Stimulated activated CD8-positive, alpha-beta memory T cell treated with anti-CD3 and anti-CD28 coated beads, Interleukin-7, amount 100 ng/mL, for 4 hours (primary cell): ENCODE measurements at regions not wholly inside any gene's neighbourhood (a gene's known extent, or its start where the extent isn't known, plus 50 kb on each side); places are given as distances from the start of the nearest gene placed in this dataset.

Experiments
- DNase-seq, 2 donors: peaks; one replicate each; pipeline ENCODE4 v3.0.0-alpha.2; 2020; ENCODE audit warnings: low read depth in 2 of 2

DNA sequence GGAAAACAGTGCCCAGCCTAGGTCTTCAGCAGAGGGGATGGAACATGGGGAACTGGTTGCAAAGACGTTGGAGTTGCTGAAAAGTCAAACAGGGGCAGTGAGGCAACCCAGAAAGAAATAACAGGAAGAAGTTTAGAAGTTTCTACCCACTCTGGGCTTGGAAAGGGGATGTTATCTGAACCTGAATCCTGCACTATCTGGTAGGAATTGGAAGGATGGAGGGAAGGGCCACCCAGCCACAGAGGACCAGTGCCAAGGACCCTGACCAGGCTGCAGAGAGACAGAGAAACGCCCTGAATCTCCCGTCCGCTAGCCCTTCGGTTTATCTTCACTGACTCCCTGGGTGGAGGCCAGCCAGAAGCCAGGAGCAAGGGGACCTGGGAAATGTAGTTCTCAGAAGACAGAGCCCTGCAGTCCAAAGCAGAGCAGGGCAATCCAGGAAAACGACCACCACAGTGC is 217.3 kb upstream of the RREB1 start:
- DNase-seq = no peak

- no peak for DNase-seq
These were observed 216.5 kb upstream of the RREB1 start for GRCh38 chr6:6891125-6891721.

GRCh38 chr6:6891949-6892461 is 215.8 kb upstream of the RREB1 start:
- no peak for DNase-seq

DNA sequence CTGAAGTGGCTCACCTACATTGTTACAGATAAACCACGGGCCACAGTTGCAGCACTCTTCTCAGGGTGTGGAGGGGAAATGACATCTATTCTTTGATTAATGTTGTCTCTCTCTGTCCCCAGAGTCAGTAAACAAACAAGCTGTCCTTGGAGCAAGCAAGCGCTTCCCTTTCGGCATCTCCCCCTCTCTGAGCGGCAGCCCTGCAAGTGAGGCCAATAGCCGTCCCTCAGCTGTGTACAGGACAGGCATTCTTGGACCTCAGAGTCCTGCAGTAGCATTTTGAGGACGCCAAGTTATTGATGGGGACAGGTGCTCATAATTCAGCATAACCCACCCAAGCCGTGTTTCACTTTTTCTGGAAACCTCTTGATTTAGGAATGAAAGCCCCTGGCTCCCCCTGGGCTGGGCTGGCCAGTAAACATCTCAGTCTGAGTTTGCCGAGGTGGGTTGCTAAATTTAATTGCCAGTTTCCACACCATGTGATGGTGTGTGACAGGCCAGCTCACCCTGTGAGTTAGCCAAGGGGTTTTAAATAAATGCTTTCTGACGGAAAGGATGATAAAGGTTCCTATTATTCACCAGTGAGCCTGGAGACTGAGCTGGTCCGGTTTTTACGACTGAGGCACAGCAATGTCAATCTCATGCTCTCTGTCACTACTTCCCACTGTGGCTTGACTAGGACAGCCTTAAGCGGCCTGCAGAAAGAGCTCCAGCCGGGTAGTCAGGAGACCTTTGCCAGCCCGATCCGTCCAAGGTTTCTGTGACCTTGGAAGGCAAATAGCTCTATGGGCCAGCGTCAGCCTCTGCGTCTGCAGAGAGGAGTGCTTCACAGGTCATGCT is 214.8 kb upstream of the RREB1 start:
- no peak for DNase-seq

- DNase-seq = no peak
These were observed 214.1 kb upstream of the RREB1 start for GRCh38 chr6:6893701-6894100.

- no peak for DNase-seq
These were observed 211.8 kb upstream of the RREB1 start for GRCh38 chr6:6895929-6896328.

GRCh38 chr6:6897140-6897539 is 210.6 kb upstream of the RREB1 start:
- DNase-seq = no peak

- no peak for DNase-seq
These were observed 207.1 kb upstream of the RREB1 start for GRCh38 chr6:6900569-6901204.

DNA sequence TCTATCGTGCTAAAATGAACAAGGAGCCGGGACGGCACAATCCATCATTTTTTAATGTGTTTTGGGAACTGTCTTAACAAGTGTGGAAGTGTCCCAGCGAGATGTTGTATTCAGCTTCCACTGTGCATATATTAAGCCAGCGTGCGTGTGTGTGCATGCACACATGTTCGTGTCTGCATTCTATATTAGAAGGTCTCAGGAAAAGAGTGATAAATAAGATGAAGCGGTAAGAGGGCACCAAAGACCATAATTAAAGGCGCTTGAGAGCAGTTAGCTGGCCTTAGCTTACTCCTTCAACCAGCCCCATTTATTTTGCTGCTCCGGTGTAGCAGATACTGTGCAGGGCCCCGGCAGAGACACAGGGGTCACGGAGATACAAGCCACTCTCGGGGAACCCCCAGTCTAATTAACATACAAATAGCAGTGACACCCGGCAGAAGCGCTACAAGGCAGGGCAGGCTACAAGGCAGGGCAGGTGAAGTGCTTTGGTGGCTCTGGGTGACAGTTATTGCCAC is 206.5 kb upstream of the RREB1 start:
- no peak for DNase-seq

- no peak for DNase-seq
These were observed 205.8 kb upstream of the RREB1 start for GRCh38 chr6:6901945-6902344.

DNA sequence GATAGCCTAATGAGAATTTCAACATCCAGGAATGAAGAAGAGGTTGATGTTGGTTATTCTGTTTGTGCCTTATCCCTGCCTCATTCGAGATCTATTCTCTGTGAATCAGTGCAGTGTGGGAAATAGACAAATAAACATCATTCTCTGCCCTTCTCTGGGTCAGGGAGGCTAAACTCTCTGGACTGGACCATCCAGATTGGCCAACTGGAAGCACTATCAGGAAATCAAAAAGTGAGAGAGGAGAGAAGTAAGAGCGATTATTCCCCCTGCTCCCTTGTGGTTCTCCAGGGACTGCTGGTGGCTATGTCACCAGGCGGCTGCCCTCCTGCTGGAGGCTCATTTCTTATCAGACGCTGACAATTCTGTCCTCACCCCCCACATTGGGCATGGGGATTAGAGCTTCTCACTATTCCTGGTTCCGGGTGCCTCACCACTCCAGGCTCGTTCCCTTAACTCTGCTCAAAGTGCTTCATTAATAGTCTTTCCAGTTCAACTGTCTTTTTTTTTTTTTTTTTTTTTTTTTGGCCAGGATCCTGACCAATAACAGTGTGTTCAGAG is 201.7 kb upstream of the RREB1 start:
- DNase-seq = no peak

GRCh38 chr6:6906570-6907213 is 201.1 kb upstream of the RREB1 start:
- DNase-seq = no peak

- DNase-seq = no peak
These were observed 200.5 kb upstream of the RREB1 start for GRCh38 chr6:6907286-6907685.

DNA sequence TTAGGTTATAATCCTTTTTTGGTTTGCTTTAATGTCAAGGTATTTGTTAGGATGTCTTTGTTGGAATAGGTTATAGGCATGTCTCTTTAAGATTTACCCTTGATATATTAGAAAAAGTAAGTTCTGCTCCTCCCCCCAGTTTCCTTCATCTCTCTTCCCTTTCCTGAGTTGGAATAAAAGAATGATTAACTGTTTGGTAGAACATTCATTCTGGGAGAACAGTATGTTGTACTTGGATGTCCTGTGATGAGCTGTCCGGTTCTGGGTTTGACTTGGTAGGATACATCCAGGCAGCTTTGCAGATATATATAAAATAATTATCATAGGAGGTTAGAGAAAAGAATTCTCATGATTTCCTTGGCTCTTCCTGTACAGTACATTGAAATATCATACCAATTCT is 199.6 kb upstream of the RREB1 start:
- DNase-seq = no peak

- no peak for DNase-seq
These were observed 198.7 kb upstream of the RREB1 start for GRCh38 chr6:6909111-6909510.

DNA sequence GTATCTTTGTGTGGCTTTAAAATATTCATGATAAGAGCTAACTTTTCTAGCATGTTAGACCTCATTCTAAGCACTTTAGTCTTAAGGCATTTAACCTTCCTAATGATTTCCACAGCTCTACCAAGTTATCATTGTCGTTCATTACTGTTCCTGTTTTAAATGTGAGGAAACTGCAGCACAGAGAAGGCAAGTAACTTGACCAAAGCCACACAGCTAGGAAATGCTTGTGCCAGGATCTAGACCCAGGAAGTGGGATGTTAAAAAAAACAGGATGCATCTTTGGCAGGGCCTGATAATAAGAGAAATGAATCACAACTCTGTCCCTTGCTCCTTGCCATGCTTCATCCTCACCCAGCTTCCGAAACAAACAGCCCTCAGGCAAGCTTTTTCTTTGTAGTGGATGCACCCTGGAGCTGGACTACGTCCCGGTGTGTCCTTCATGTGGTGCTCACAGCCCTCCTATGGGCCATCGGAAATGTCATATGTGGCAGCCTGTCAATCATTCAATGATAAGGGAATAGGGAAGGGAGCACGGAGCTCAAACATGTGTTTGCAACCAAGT is 196.9 kb upstream of the RREB1 start:
- DNase-seq = no peak

- no peak for DNase-seq
These were observed 196.4 kb upstream of the RREB1 start for GRCh38 chr6:6911391-6911790.

DNA sequence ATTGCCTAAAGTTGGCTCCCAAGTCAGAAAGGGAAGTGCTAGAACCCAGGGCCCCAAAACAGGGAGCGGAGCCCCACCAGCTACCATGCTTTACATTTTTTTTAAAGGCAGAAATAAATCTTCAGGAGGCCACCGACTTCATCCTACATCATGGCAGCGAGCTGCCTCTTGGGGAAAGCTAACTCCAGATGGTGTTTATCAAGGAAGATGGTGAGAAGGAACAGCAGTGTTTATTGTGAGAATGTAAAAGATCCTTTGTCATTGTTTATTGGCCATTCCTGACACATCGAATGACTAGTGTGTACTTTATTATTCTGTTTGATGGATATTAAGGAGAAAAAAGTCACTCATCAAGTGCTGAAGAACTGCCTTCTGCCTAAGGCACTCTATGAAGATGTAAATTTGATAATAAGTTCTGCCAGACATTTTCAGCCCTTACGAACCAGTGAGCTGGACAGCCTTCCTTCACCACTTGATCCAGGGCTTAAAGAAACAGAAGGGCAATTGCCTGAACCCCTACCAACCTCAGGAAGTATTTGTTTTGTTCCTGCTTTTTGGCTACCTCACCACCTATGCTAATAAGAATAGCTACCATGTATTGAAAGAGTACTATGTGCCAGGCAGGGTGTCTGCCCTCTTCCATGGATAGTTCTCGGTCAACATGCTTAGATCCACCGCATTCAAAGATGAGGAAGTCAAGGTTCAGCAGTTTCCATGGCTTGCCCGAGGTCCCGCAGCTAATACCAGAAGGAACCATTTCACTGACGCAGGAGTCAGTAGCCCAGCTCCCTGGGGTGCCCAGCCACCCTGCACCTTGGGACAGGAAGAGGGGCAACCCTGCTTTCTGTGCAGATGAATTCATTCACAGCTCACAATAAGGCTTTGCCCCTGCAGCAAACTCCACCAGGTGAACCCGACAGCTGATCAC is 194.7 kb upstream of the RREB1 start:
- no peak for DNase-seq

GRCh38 chr6:6915219-6915618 is 192.5 kb upstream of the RREB1 start:
- DNase-seq = no peak
